ENCODE measurements at regions not wholly inside any gene's neighbourhood (a gene's known extent, or its start where the extent isn't known, plus 50 kb on each side); places are given as distances from the start of the nearest gene placed in this dataset.

- no peak overlapping the region for H3K4me2 ChIP-seq (ENCODE audit: low read depth, low read length)
- no peak overlapping the region for H3K9ac ChIP-seq (ENCODE audit: low read length)
- H4K20me1 ChIP-seq (ENCODE audit: insufficient read depth, low read length), result no peaks in the 10 kb centered on the region
- TF ChIP-seq EZH2phosphoT487 (IDR thresholded peaks at IDR 0.05; ENCODE audit: low read length) (no peak), EZH2 (optimal IDR thresholded peaks at IDR 0.05; ENCODE audit: low read depth, low read length) (no peak)
- TF ChIP-seq, protein P1, sequence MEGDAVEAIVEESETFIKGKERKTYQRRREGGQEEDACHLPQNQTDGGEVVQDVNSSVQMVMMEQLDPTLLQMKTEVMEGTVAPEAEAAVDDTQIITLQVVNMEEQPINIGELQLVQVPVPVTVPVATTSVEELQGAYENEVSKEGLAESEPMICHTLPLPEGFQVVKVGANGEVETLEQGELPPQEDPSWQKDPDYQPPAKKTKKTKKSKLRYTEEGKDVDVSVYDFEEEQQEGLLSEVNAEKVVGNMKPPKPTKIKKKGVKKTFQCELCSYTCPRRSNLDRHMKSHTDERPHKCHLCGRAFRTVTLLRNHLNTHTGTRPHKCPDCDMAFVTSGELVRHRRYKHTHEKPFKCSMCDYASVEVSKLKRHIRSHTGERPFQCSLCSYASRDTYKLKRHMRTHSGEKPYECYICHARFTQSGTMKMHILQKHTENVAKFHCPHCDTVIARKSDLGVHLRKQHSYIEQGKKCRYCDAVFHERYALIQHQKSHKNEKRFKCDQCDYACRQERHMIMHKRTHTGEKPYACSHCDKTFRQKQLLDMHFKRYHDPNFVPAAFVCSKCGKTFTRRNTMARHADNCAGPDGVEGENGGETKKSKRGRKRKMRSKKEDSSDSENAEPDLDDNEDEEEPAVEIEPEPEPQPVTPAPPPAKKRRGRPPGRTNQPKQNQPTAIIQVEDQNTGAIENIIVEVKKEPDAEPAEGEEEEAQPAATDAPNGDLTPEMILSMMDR (IDR thresholded peaks at IDR 0.05; ENCODE audit: low read length), result no peak
- H3K9me2 ChIP-seq (replicated peaks; ENCODE audit: insufficient read depth, low read length), result no peaks in the 10 kb centered on the region
- no peaks in the 10 kb centered on the region for H3F3A ChIP-seq (ENCODE audit: insufficient read depth, low read length)
- H3K4me3 ChIP-seq (ENCODE audit: low read length), result no peak overlapping the region
- DNase-seq, result no peak
- H3K27ac ChIP-seq (ENCODE audit: low read length), result no peak overlapping the region
- no peaks in the 10 kb centered on the region; the same call in 1 of the 2 replicates for H3K4me1 ChIP-seq (ENCODE audit: low read length)
- H3K79me2 ChIP-seq (ENCODE audit: low read length), result no peaks in the 10 kb centered on the region
- H2AFZ ChIP-seq (ENCODE audit: low read length), result no peak overlapping the region
- no peaks in the 10 kb centered on the region for H3K36me3 ChIP-seq (replicated peaks; ENCODE audit: insufficient read depth, low read length)
- H3K27me3 ChIP-seq (replicated peaks; ENCODE audit: insufficient read depth, low read length), result no peaks in the 10 kb centered on the region
- H3K9me3 ChIP-seq (replicated peaks; ENCODE audit: insufficient read depth, low read length), result no peaks in the 10 kb centered on the region
Measured at GRCh38 chr2:45137966-45138695, 128.9 kb upstream of the SIX2 start.

GRCh38 chr2:45134726-45135125 lies 125.5 kb upstream of the SIX2 start:
- Histone ChIP-seq H3F3A (ENCODE audit: insufficient read depth, low read length) (no peaks in the 10 kb centered on the region), H3K79me2 (ENCODE audit: low read length) (no peaks in the 10 kb centered on the region), H4K20me1 (ENCODE audit: insufficient read depth, low read length) (no peaks in the 10 kb centered on the region), H3K4me2 (ENCODE audit: low read depth, low read length) (no peak overlapping the region), H3K9me3 (replicated peaks; ENCODE audit: insufficient read depth, low read length) (no peaks in the 10 kb centered on the region), H3K4me1 (ENCODE audit: low read length) (no peaks in the 10 kb centered on the region; the same call in 1 of the 2 replicates), H3K27ac (ENCODE audit: low read length) (no peak overlapping the region), H3K27me3 (replicated peaks; ENCODE audit: insufficient read depth, low read length) (no peaks in the 10 kb centered on the region), H3K9me2 (replicated peaks; ENCODE audit: insufficient read depth, low read length) (no peaks in the 10 kb centered on the region), H2AFZ (ENCODE audit: low read length) (no peak overlapping the region), H3K9ac (ENCODE audit: low read length) (no peak overlapping the region), H3K4me3 (ENCODE audit: low read length) (no peak overlapping the region), H3K36me3 (replicated peaks; ENCODE audit: insufficient read depth, low read length) (no peaks in the 10 kb centered on the region)
- no peak for DNase-seq
- TF ChIP-seq EZH2phosphoT487 (IDR thresholded peaks at IDR 0.05; ENCODE audit: low read length) (no peak), EZH2 (optimal IDR thresholded peaks at IDR 0.05; ENCODE audit: low read depth, low read length) (no peak)
- TF ChIP-seq, protein P1 (IDR thresholded peaks at IDR 0.05; ENCODE audit: low read length), result no peak

GRCh38 chr2:45134014-45134413 lies 124.8 kb upstream of the SIX2 start:
- Histone ChIP-seq H2AFZ (ENCODE audit: low read length) (no peak overlapping the region), H4K20me1 (ENCODE audit: insufficient read depth, low read length) (no peaks in the 10 kb centered on the region), H3K79me2 (ENCODE audit: low read length) (no peaks in the 10 kb centered on the region), H3K36me3 (replicated peaks; ENCODE audit: insufficient read depth, low read length) (no peaks in the 10 kb centered on the region), H3K4me3 (ENCODE audit: low read length) (no peak overlapping the region), H3K9me3 (replicated peaks; ENCODE audit: insufficient read depth, low read length) (no peaks in the 10 kb centered on the region), H3K27ac (ENCODE audit: low read length) (no peak overlapping the region), H3K4me2 (ENCODE audit: low read depth, low read length) (no peak overlapping the region), H3F3A (ENCODE audit: insufficient read depth, low read length) (no peaks in the 10 kb centered on the region), H3K9me2 (replicated peaks; ENCODE audit: insufficient read depth, low read length) (no peaks in the 10 kb centered on the region), H3K4me1 (ENCODE audit: low read length) (no peaks in the 10 kb centered on the region; the same call in 1 of the 2 replicates), H3K27me3 (replicated peaks; ENCODE audit: insufficient read depth, low read length) (no peaks in the 10 kb centered on the region), H3K9ac (ENCODE audit: low read length) (no peak overlapping the region)
- TF ChIP-seq, protein P1 (IDR thresholded peaks at IDR 0.05; ENCODE audit: low read length), result no peak
- TF ChIP-seq EZH2phosphoT487 (IDR thresholded peaks at IDR 0.05; ENCODE audit: low read length) (no peak), EZH2 (optimal IDR thresholded peaks at IDR 0.05; ENCODE audit: low read depth, low read length) (no peak)
- no peak for DNase-seq
